ENCODE measurements at regions not wholly inside any gene's neighbourhood (a gene's known extent, or its start where the extent isn't known, plus 50 kb on each side); places are given as distances from the start of the nearest gene placed in this dataset.

DNA sequence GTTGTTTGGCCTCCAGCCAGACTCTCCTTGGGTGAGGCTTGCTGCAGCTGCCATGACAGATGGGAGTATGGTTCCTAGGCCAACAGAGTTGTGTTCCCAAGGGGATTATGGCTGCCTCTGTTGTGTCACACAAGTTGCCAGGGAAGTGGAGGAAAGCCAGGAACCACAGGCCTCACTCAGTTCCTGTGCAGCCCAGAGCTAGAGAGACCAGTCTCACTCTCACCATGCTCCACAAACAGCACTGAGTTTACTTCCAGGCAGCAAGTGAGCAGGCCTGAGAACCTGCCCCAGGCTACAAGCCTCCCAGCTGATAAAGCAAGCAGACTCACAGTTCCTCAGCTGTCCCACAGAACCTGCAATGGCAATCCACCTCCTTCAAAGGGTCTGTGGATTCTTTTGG, 273.6 kb upstream of the TAS2R1 start:
- no peak overlapping the region for H3T11ph ChIP-seq (ENCODE audit: low read length)
- H3K9me3 Mint-ChIP-seq = no peaks in the 10 kb centered on the region
- no peak overlapping the region for H2BK5ac ChIP-seq (ENCODE audit: insufficient read length, low read length)
- no peak overlapping the region for H2AFZ ChIP-seq (ENCODE audit: low read length)
- H2BK120ac ChIP-seq (ENCODE audit: low read depth, low read length, poor library complexity, severe bottlenecking) = no peak overlapping the region
- TF ChIP-seq CTCF (conservative IDR thresholded peaks at IDR 0.05) = no peak
- H4K91ac ChIP-seq (ENCODE audit: insufficient read length, low read depth, low read length) = no peak overlapping the region
- H3K27ac Mint-ChIP-seq = no peak overlapping the region
- H2AK5ac ChIP-seq (ENCODE audit: insufficient read length, low read length) = no peak overlapping the region
- H2BK20ac ChIP-seq (ENCODE audit: low read depth, low read length, poor library complexity, severe bottlenecking) = no peak overlapping the region
- no peak overlapping the region for H3K4me3 Mint-ChIP-seq
- no peak overlapping the region for H3K27ac ChIP-seq (ENCODE audit: insufficient read length, low read depth, low read length)
- H3K36me3 Mint-ChIP-seq (ENCODE audit: insufficient read depth in 1 of 3, low read depth in 3 of 3) = no peaks in the 10 kb centered on the region
- no peaks in the 10 kb centered on the region for H4K20me1 ChIP-seq (ENCODE audit: control insufficient read depth, insufficient read depth, insufficient read length)
- H2BK12ac ChIP-seq (ENCODE audit: insufficient read length, low read depth, low read length) = no peak overlapping the region
- H3K4ac ChIP-seq (ENCODE audit: low read depth, low read length) = no peak overlapping the region
- H3K9ac ChIP-seq (ENCODE audit: extremely low read depth, insufficient read length, low read length) = no peak overlapping the region
- no peaks in the 10 kb centered on the region for H3K9me3 ChIP-seq (ENCODE audit: control insufficient read depth, low read depth, low read length)
- no peak overlapping the region for H2BK15ac ChIP-seq (ENCODE audit: low read depth, low read length)
- no peak overlapping the region for H3K18ac ChIP-seq (ENCODE audit: insufficient read length, low read depth, low read length)
- no peaks in the 10 kb centered on the region for H3K23me2 ChIP-seq (ENCODE audit: insufficient read length, low read depth, low read length, poor library complexity, severe bottlenecking)
- no peak overlapping the region for H3K56ac ChIP-seq (ENCODE audit: insufficient read length, low read depth, low read length)
- no peaks in the 10 kb centered on the region for H3K4me1 ChIP-seq (ENCODE audit: insufficient read depth, low read length)
- H3K79me2 ChIP-seq (ENCODE audit: insufficient read depth, low read length) = no peaks in the 10 kb centered on the region
- no peak overlapping the region for H4K8ac ChIP-seq (replicated peaks; ENCODE audit: insufficient read length, low read depth, low read length)
- no peaks in the 10 kb centered on the region for H3K79me1 ChIP-seq (ENCODE audit: insufficient read depth, low read depth, low read length, poor library complexity, severe bottlenecking)
- no peak overlapping the region for H3K23ac ChIP-seq (ENCODE audit: insufficient read length, low read depth, low read length)
- peaks cover 2% of the 10 kb centered on the region for H3K27me3 Mint-ChIP-seq (ENCODE audit: low read depth)
- H3K4me1 Mint-ChIP-seq = no peaks in the 10 kb centered on the region
- no peak overlapping the region for H3K14ac ChIP-seq (ENCODE audit: insufficient read depth, low read length)
- DNase-seq = no peak
- no peaks in the 10 kb centered on the region for H3K27me3 ChIP-seq (ENCODE audit: insufficient read depth, low read length)
- H3K4me2 ChIP-seq (ENCODE audit: insufficient read depth, insufficient read length, low read length) = no peak overlapping the region
- H4K5ac ChIP-seq (ENCODE audit: insufficient read length, low read depth, low read length) = no peak overlapping the region
